HepG2 (cell line): ENCODE measurements at regions not wholly inside any gene's neighbourhood (a gene's known extent, or its start where the extent isn't known, plus 50 kb on each side); places are given as distances from the start of the nearest gene placed in this dataset.

Experiments
- ATAC-seq: fragments of 200-7000 bp; cut with Tn5 transposase; 3 replicates; pipeline ENCODE4 v1.9.1; 2020; ENCODE audit warnings: mild to moderate bottlenecking, moderate library complexity
- BruUV-seq: library from RNA; stranded (reverse); fragments of 400-500 nt; replicated peaks from 2 replicates; lab custom pipeline; 2021; lab: Mats Ljungman, UMichigan
- CTCF ChIA-PET: fragments of 300-600 bp; formaldehyde crosslinking; extraction: SDS; loops from one replicate; lab custom pipeline; 2021; ENCODE audit warnings: low total read pairs, inconsistent platforms, low intra/inter-chr PET ratio; lab: Yijun Ruan, JAX
- POLR2A ChIA-PET: fragments of 350-600 bp; sonication (Branson Sonifier 250); formaldehyde crosslinking; loops from one replicate; lab custom pipeline; 2020; ENCODE audit warnings: antibody characterized with exemption, inconsistent platforms; lab: Yijun Ruan, JAX
- DNase-seq: peaks from one replicate; pipeline ENCODE4 v3.0.0-alpha.2; 2015; ENCODE audit warnings: low spot score
- FAIRE-seq: peaks from 3 replicates; lab custom pipeline; 2011; peaks lifted over from hg19 to GRCh38; lab: Jason Lieb, UNC
- H2AFZ ChIP-seq: one replicate; pipeline ENCODE4 v1.6.1; 2011; ENCODE audit warnings: low read length, inconsistent platforms
- H3K27ac ChIP-seq: fragments of 300-600 bp; 3 replicates; pipeline ENCODE4 v1.8.0; 2011; ENCODE audit warnings: mixed run types, mild to moderate bottlenecking, mixed read lengths, low read length, inconsistent platforms; ENCODE audit not compliant: insufficient read depth; ENCODE audit errors: extremely low read length
- H3K27me3 ChIP-seq, 2 experiments: fragments of 200-600 bp in 1 of 2; 2 replicates in 1 of 2; 3 replicates in 1 of 2; pipeline versions ENCODE4 v1.6.0 to v1.8.0; 2011; ENCODE audit warnings: low read length in 2 of 2, mild to moderate bottlenecking in 2 of 2, moderate library complexity in 2 of 2, inconsistent platforms in 1 of 2; ENCODE audit not compliant: insufficient read depth in 2 of 2, control insufficient read depth in 1 of 2
- H3K36me3 ChIP-seq, 2 experiments: fragments of 200-600 bp in 1 of 2; replicated peaks in 1 of 2; 2 replicates in 1 of 2; 3 replicates in 1 of 2; pipeline versions ENCODE4 v1.5.1 to v1.8.0; 2011; ENCODE audit warnings: low read length in 2 of 2, inconsistent platforms in 1 of 2; ENCODE audit not compliant: insufficient read depth in 2 of 2, control insufficient read depth in 1 of 2
- H3K4me1 ChIP-seq: 2 replicates; pipeline ENCODE4 v1.5.1; 2012; ENCODE audit warnings: low read length, inconsistent platforms; ENCODE audit not compliant: insufficient read depth
- H3K4me2 ChIP-seq: 2 replicates; pipeline ENCODE4 v1.6.0; 2011; ENCODE audit warnings: low read depth, low read length, inconsistent platforms
- H3K4me3 ChIP-seq, 3 experiments: fragments of 200-600 bp in 1 of 3; sonication (generic), shearing (Covaris generic) in 1 of 3; replicated peaks in 1 of 3; 2 replicates each; pipeline ENCODE4 v1.5.1; 2011 to 2016; ENCODE audit warnings: low read length in 3 of 3, inconsistent platforms in 2 of 3, low read depth in 2 of 3, mild to moderate bottlenecking in 2 of 3, control low read depth in 1 of 3, mixed read lengths in 1 of 3; ENCODE audit not compliant: insufficient read depth in 1 of 3
- H3K79me2 ChIP-seq: one replicate; pipeline ENCODE4 v1.6.1; 2011; ENCODE audit warnings: low read length, inconsistent platforms; ENCODE audit not compliant: insufficient read depth
- H3K9ac ChIP-seq: 2 replicates; pipeline ENCODE4 v1.6.0; 2011; ENCODE audit warnings: mild to moderate bottlenecking, low read depth, low read length, inconsistent platforms; ENCODE audit not compliant: insufficient read depth
- H3K9me3 ChIP-seq: 2 replicates; pipeline ENCODE4 v1.5.1; 2012; ENCODE audit warnings: mild to moderate bottlenecking, low read length
- H4K20me1 ChIP-seq: 2 replicates; pipeline ENCODE4 v1.6.0; 2011; ENCODE audit warnings: inconsistent platforms, mild to moderate bottlenecking, low read length, moderate library complexity; ENCODE audit not compliant: insufficient read depth
- CEBPB ChIP-seq: IDR thresholded peaks from 2 replicates; pipeline ENCODE4 v1.6.1; 2011; ENCODE audit warnings: low read depth, low read length, improper control_type of control experiment, borderline replicate concordance
- MEIS1 ChIP-seq: sonication (generic); formaldehyde crosslinking; IDR thresholded peaks from 2 replicates; pipeline ENCODE4 v1.9.0; 2021; ENCODE audit warnings: mild to moderate bottlenecking, missing genetic modification reagents, moderate library complexity, borderline replicate concordance
- SKIL ChIP-seq: sonication (generic); formaldehyde crosslinking; IDR thresholded peaks from 2 replicates; pipeline ENCODE4 v1.8.0; 2022; ENCODE audit warnings: missing genetic modification reagents, mild to moderate bottlenecking, moderate library complexity, borderline replicate concordance
- ZNF619 ChIP-seq: sonication (generic); formaldehyde crosslinking; IDR thresholded peaks from 2 replicates; pipeline ENCODE4 v1.4.0; 2020; ENCODE audit warnings: mild to moderate bottlenecking, missing genetic modification reagents
- WGBS: methylation state at CpG from one replicate; pipeline ENCODE4 v1.1.6; 2017; ENCODE audit warnings: low lambda C conversion rate; 5-methylcytosine and 5-hydroxymethylcytosine counted together
- in situ Hi-C: cut with HindIII; loops from 2 replicates; pipeline ENCODE4 v1.10.0; 2017; ENCODE audit warnings: low pct_unique_long_range_greater_than_20kb; ENCODE audit not compliant: extremely low pct_ligation_motif_present
- intact Hi-C: fragments of 100-400 bp; cut with micrococcal nuclease; formaldehyde crosslinking; loops from one replicate; pipeline ENCODE4 v1.10.0; 2022; ENCODE audit not compliant: unreplicated experiment
- TF ChIP-seq, protein P1 (sequence below): sonication (generic); formaldehyde crosslinking; IDR thresholded peaks from 2 replicates; pipeline ENCODE4 v1.4.0; 2020; ENCODE audit warnings: missing genetic modification reagents, mild to moderate bottlenecking, borderline replicate concordance
- TF ChIP-seq, protein P2 (sequence below): sonication (generic); formaldehyde crosslinking; IDR thresholded peaks from 2 replicates; pipeline ENCODE4 v1.5.0; 2020; ENCODE audit warnings: mild to moderate bottlenecking, missing genetic modification reagents

DNA sequence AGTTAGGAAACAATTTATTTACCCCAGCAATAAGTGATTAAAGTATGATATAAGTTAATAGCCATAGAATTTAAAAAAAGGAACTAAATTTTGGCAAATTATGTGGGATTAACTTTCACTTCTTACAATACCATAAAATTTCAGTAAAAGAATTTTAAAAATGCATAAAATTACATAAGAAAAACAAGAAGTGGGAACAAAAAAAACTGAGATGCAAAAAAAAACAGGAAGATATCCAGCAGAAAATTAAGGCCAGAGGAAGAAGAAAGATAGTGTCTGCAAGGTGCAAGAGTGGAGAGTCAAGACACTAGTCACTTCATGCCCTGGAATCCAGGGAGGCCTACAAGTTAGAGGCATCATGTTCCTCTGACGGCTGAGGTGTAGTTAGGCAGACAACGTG, 184.2 kb downstream of the GASK1B start:
- POLR2A ChIA-PET = no interaction called here
- no peak overlapping the region for H3K27ac ChIP-seq
- H2AFZ ChIP-seq = no peak overlapping the region
- intact Hi-C loops = no loop called here
- no peaks in the 10 kb centered on the region for H3K27me3 ChIP-seq
- 87% methylated on average over 2 of the region's 2 CpGs for WGBS
- CTCF ChIA-PET = no interaction called here
- peaks cover 17% of the 10 kb centered on the region for H3K4me1 ChIP-seq
- no peaks in the 10 kb centered on the region for H4K20me1 ChIP-seq
- H3K9ac ChIP-seq = no peak overlapping the region
- no peaks in the 10 kb centered on the region for H3K9me3 ChIP-seq
- TF ChIP-seq MEIS1 (CRISPR knock-in tag) (no peak), CEBPB (no peak), ZNF619 (CRISPR knock-in tag) (no peak), SKIL (no peak)
- H3K36me3 ChIP-seq = no peaks in the 10 kb centered on the region
- no peak overlapping the region for H3K4me3 ChIP-seq
- H3K4me2 ChIP-seq = no peak overlapping the region
- no peak for DNase-seq
- FAIRE-seq = no peak
- no TSS peak for BruUV-seq
- ATAC-seq = no peak
- H3K79me2 ChIP-seq = no peaks in the 10 kb centered on the region
- in situ Hi-C loops = loop anchor here (25.0 kb wide), 1 partner anchor 624 kb away; no protein-coding TSS in a partner anchor

- in situ Hi-C loops = loop anchor here (25.0 kb wide), 1 partner anchor 628 kb away; no protein-coding TSS in a partner anchor
- no peaks in the 10 kb centered on the region for H3K9me3 ChIP-seq
- ATAC-seq (no peak), FAIRE-seq (no peak), DNase-seq (no peak)
- intact Hi-C loops = no loop called here
- H3K79me2 ChIP-seq = no peaks in the 10 kb centered on the region
- ChIA-PET POLR2A (no interaction called here), CTCF (no interaction called here)
- H3K4me2 ChIP-seq = no peak overlapping the region
- H3K9ac ChIP-seq = no peak overlapping the region
- H3K4me1 ChIP-seq = no peaks in the 10 kb centered on the region
- H3K36me3 ChIP-seq = no peaks in the 10 kb centered on the region
- no peak overlapping the region for H3K4me3 ChIP-seq
- H3K27ac ChIP-seq = no peak overlapping the region
- no peaks in the 10 kb centered on the region; a peak in 1 of 5 replicates for H3K27me3 ChIP-seq
- H2AFZ ChIP-seq = no peak overlapping the region
- no peaks in the 10 kb centered on the region for H4K20me1 ChIP-seq
- TF ChIP-seq, protein P1, sequence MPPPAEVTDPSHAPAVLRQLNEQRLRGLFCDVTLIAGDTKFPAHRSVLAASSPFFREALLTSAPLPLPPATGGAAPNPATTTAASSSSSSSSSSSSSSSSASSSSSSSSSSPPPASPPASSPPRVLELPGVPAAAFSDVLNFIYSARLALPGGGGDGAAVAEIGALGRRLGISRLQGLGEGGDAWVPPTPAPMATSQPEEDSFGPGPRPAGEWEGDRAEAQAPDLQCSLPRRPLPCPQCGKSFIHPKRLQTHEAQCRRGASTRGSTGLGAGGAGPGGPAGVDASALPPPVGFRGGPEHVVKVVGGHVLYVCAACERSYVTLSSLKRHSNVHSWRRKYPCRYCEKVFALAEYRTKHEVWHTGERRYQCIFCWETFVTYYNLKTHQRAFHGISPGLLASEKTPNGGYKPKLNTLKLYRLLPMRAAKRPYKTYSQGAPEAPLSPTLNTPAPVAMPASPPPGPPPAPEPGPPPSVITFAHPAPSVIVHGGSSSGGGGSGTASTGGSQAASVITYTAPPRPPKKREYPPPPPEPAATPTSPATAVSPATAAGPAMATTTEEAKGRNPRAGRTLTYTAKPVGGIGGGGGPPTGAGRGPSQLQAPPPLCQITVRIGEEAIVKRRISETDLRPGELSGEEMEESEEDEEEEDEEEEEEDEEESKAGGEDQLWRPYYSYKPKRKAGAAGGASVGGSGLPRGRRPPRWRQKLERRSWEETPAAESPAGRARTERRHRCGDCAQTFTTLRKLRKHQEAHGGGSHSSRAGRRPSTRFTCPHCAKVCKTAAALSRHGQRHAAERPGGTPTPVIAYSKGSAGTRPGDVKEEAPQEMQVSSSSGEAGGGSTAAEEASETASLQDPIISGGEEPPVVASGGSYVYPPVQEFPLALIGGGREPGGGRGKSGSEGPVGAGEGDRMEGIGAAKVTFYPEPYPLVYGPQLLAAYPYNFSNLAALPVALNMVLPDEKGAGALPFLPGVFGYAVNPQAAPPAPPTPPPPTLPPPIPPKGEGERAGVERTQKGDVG (CRISPR knock-in tag) = no peak
- TF ChIP-seq, protein P2, sequence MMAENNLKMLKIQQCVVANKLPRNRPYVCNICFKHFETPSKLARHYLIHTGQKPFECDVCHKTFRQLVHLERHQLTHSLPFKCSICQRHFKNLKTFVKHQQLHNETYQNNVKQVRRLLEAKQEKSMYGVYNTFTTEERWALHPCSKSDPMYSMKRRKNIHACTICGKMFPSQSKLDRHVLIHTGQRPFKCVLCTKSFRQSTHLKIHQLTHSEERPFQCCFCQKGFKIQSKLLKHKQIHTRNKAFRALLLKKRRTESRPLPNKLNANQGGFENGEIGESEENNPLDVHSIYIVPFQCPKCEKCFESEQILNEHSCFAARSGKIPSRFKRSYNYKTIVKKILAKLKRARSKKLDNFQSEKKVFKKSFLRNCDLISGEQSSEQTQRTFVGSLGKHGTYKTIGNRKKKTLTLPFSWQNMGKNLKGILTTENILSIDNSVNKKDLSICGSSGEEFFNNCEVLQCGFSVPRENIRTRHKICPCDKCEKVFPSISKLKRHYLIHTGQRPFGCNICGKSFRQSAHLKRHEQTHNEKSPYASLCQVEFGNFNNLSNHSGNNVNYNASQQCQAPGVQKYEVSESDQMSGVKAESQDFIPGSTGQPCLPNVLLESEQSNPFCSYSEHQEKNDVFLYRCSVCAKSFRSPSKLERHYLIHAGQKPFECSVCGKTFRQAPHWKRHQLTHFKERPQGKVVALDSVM (CRISPR knock-in tag) = peak; percentile 35; the same call in 1 of the 2 replicates
- BruUV-seq = no TSS peak
- WGBS = 30% methylated on average over 4 of the region's 4 CpGs
These were observed 188.4 kb downstream of the GASK1B start for GRCh38 chr4:157984285-157984911.
